ENCODE measurements at regions not wholly inside any gene's neighbourhood (a gene's known extent, or its start where the extent isn't known, plus 50 kb on each side); places are given as distances from the start of the nearest gene placed in this dataset.

- DNase-seq = no peak
These were observed 195.9 kb upstream of the MKI67 start for GRCh38 chr10:128322106-128322505.

- DNase-seq = no peak
These were observed 196.7 kb upstream of the MKI67 start for GRCh38 chr10:128322950-128323349.

GRCh38 chr10:128324058-128324827 is 198.0 kb upstream of the MKI67 start:
- no peak for DNase-seq

GRCh38 chr10:128325788-128326187 is 199.6 kb upstream of the MKI67 start:
- DNase-seq = no peak

- DNase-seq = no peak
These were observed 200.0 kb upstream of the MKI67 start for GRCh38 chr10:128326251-128326650.

- DNase-seq = no peak
These were observed 200.6 kb upstream of the MKI67 start for GRCh38 chr10:128326851-128327250.

GRCh38 chr10:128336401-128336800 is 210.2 kb upstream of the MKI67 start:
- DNase-seq = no peak

GRCh38 chr10:128337860-128338378 is 211.7 kb upstream of the MKI67 start:
- DNase-seq = no peak

- no peak for DNase-seq
These were observed 212.7 kb upstream of the MKI67 start for GRCh38 chr10:128338951-128339350.

- DNase-seq = no peak
These were observed 213.5 kb upstream of the MKI67 start for GRCh38 chr10:128339753-128340152.

GRCh38 chr10:128345353-128345752 is 219.1 kb upstream of the MKI67 start:
- DNase-seq = no peak

- no peak for DNase-seq
These were observed 234.6 kb upstream of the MKI67 start for GRCh38 chr10:128360783-128361182.

GRCh38 chr10:128361487-128361886 is 235.3 kb upstream of the MKI67 start:
- DNase-seq = no peak

- no peak for DNase-seq
These were observed 236.3 kb upstream of the MKI67 start for GRCh38 chr10:128362514-128362913.

- DNase-seq = no peak
These were observed 238.4 kb upstream of the MKI67 start for GRCh38 chr10:128364631-128365030.

GRCh38 chr10:128365156-128365725 is 239.0 kb upstream of the MKI67 start:
- no peak for DNase-seq

- no peak for DNase-seq
These were observed 241.6 kb upstream of the MKI67 start for GRCh38 chr10:128367807-128368206.

- DNase-seq = no peak
These were observed 243.0 kb upstream of the MKI67 start for GRCh38 chr10:128369101-128369650.

- DNase-seq = no peak
These were observed 247.0 kb upstream of the MKI67 start for GRCh38 chr10:128373071-128373749.

GRCh38 chr10:128373831-128374230 is 247.6 kb upstream of the MKI67 start:
- no peak for DNase-seq

- no peak for DNase-seq
These were observed 248.9 kb upstream of the MKI67 start for GRCh38 chr10:128375171-128375570.

- no peak for DNase-seq
These were observed 251.3 kb upstream of the MKI67 start for GRCh38 chr10:128377364-128377987.

- no peak for DNase-seq
These were observed 251.8 kb upstream of the MKI67 start for GRCh38 chr10:128377988-128378387.
